NCI-H2227 (cell line): ENCODE measurements at regions not wholly inside any gene's neighbourhood (a gene's known extent, or its start where the extent isn't known, plus 50 kb on each side); places are given as distances from the start of the nearest gene placed in this dataset.
"Not testable (repeated sequence)": the region's sequence is repeated elsewhere in the genome, so short reads cannot be mapped to it uniquely, and the experiment has no call there.

ENCODE experiments used
- DNase-seq: peaks from one replicate; lab custom pipeline; 2025; ENCODE audit not compliant: unreplicated experiment; lab: John Stamatoyannopoulos, UW

- DNase-seq: no peak
Observed at GRCh38 chr4:12712648-12713339, 771.3 kb downstream of the RAB28 start.

GRCh38 chr4:12707381-12708175, 776.6 kb downstream of the RAB28 start:
- DNase-seq: no peak

- no peak for DNase-seq
Observed at GRCh38 chr4:12703036-12703435, 781.1 kb downstream of the RAB28 start.

GRCh38 chr4:12701384-12701783, 782.8 kb downstream of the RAB28 start:
- no peak for DNase-seq

GRCh38 chr4:12697970-12698369, 786.2 kb downstream of the RAB28 start:
- DNase-seq: no peak

GRCh38 chr4:12692815-12693214, 791.3 kb downstream of the RAB28 start:
- DNase-seq: no peak

- no peak for DNase-seq
Observed at GRCh38 chr4:12691168-12691567, 793.0 kb downstream of the RAB28 start.

- DNase-seq: no peak
Observed at GRCh38 chr4:12689457-12689856, 794.7 kb downstream of the RAB28 start.

GRCh38 chr4:12679217-12679616, 804.9 kb downstream of the RAB28 start:
- no peak for DNase-seq

- DNase-seq: no peak
Observed at GRCh38 chr4:12674184-12674583, 810.0 kb downstream of the RAB28 start.

GRCh38 chr4:12672303-12672702, 811.8 kb downstream of the RAB28 start:
- DNase-seq: no peak

GRCh38 chr4:12658146-12658545, 826.0 kb downstream of the RAB28 start:
- no peak for DNase-seq

- DNase-seq: no peak
Observed at GRCh38 chr4:12651876-12652275, 832.3 kb downstream of the RAB28 start.

- no peak for DNase-seq
Observed at GRCh38 chr4:12645732-12646131, 838.4 kb downstream of the RAB28 start.

- DNase-seq: no peak
Observed at GRCh38 chr4:12644261-12644660, 839.9 kb downstream of the RAB28 start.

GRCh38 chr4:12636191-12636590, 847.9 kb downstream of the RAB28 start:
- DNase-seq: no peak

GRCh38 chr4:12635629-12636028, 848.5 kb downstream of the RAB28 start:
- no peak for DNase-seq

GRCh38 chr4:12633053-12633651, 851.0 kb downstream of the RAB28 start:
- DNase-seq: peak; percentile 72

- DNase-seq: no peak
Observed at GRCh38 chr4:12615822-12616221, 868.3 kb downstream of the RAB28 start.

GRCh38 chr4:12612876-12613275, 871.3 kb downstream of the RAB28 start:
- DNase-seq: no peak

- DNase-seq: not testable (repeated sequence)
Observed at GRCh38 chr4:12609212-12609875, 874.8 kb downstream of the RAB28 start.

- DNase-seq: no peak
Observed at GRCh38 chr4:12595986-12596385, 888.2 kb downstream of the RAB28 start.
